Neural progenitor cell (in vitro differentiated cells): ENCODE measurements at regions not wholly inside any gene's neighbourhood (a gene's known extent, or its start where the extent isn't known, plus 50 kb on each side); places are given as distances from the start of the nearest gene placed in this dataset.

Source experiments
- DNase-seq: peaks from one replicate; pipeline ENCODE4 v3.0.0-alpha.2; 2016; ENCODE audit warnings: low spot score
- H2AFZ ChIP-seq: fragments of 200-600 bp; sonication (generic); replicated peaks from 2 replicates; pipeline ENCODE4 v1.6.1; 2016; ENCODE audit warnings: antibody characterized with exemption
- H3F3A ChIP-seq: fragments of 200-600 bp; sonication (generic); 2 replicates; pipeline ENCODE4 v1.6.1; 2016; ENCODE audit warnings: antibody characterized with exemption, low read depth
- H3K27ac ChIP-seq: fragments of 200-600 bp; sonication (generic); 2 replicates; pipeline ENCODE4 v1.5.1; 2016; ENCODE audit warnings: mild to moderate bottlenecking
- H3K27me3 ChIP-seq: fragments of 200-600 bp; sonication (generic); 2 replicates; pipeline ENCODE4 v1.6.1; 2016; ENCODE audit warnings: mild to moderate bottlenecking, moderate library complexity
- H3K36me3 ChIP-seq: fragments of 200-600 bp; sonication (generic); 2 replicates; pipeline ENCODE4 v1.5.1; 2016
- H3K4me1 ChIP-seq: fragments of 200-600 bp; sonication (generic); 2 replicates; pipeline ENCODE4 v1.6.1; 2016; ENCODE audit warnings: mixed run types
- H3K4me2 ChIP-seq: fragments of 200-600 bp; sonication (generic); 2 replicates; pipeline ENCODE4 v1.6.1; 2016
- H3K4me3 ChIP-seq: fragments of 200-600 bp; sonication (generic); 2 replicates; pipeline ENCODE4 v1.5.1; 2016
- H3K79me2 ChIP-seq: fragments of 200-600 bp; sonication (generic); 2 replicates; pipeline ENCODE4 v1.6.1; 2016; ENCODE audit warnings: low read depth
- H3K9ac ChIP-seq: fragments of 200-600 bp; sonication (generic); 2 replicates; pipeline ENCODE4 v1.6.1; 2016
- H3K9me3 ChIP-seq: fragments of 200-600 bp; sonication (generic); 2 replicates; pipeline ENCODE4 v1.5.1; 2016; ENCODE audit warnings: low read depth
- H4K20me1 ChIP-seq: fragments of 200-600 bp; sonication (generic); 2 replicates; pipeline ENCODE4 v1.6.1; 2016; ENCODE audit warnings: low read depth
- H3K27ac Mint-ChIP-seq: 3 replicates; pipeline ENCODE4 v1.8.0; 2021; ENCODE audit warnings: mixed read lengths
- H3K27me3 Mint-ChIP-seq: 2 replicates; pipeline ENCODE4 v1.8.0; 2022; ENCODE audit warnings: low read depth, mild to moderate bottlenecking, inconsistent platforms, moderate library complexity, mixed read lengths; ENCODE audit not compliant: insufficient read depth
- H3K36me3 Mint-ChIP-seq: 3 replicates; pipeline ENCODE4 v1.8.0; 2021; ENCODE audit warnings: mixed read lengths
- H3K4me1 Mint-ChIP-seq: 3 replicates; pipeline ENCODE4 v1.8.0; 2021; ENCODE audit warnings: mixed read lengths
- H3K4me3 Mint-ChIP-seq: 3 replicates; pipeline ENCODE4 v1.8.0; 2021; ENCODE audit warnings: mild to moderate bottlenecking, moderate library complexity, mixed read lengths
- H3K9me3 Mint-ChIP-seq: 3 replicates; pipeline ENCODE4 v1.8.0; 2020; ENCODE audit warnings: mixed read lengths
- EZH2 ChIP-seq: fragments of 200-600 bp; sonication (generic); IDR thresholded peaks from 2 replicates; pipeline ENCODE4 v1.6.1; 2017; ENCODE audit warnings: antibody characterized with exemption, mild to moderate bottlenecking, moderate library complexity
- EZH2phosphoT487 ChIP-seq: fragments of 200-600 bp; sonication (generic); IDR thresholded peaks from 2 replicates; pipeline ENCODE4 v1.6.1; 2017; ENCODE audit warnings: antibody characterized with exemption
- TF ChIP-seq, protein P1 (sequence below): fragments of 200-600 bp; sonication (generic); IDR thresholded peaks from 2 replicates; pipeline ENCODE4 v1.5.1; 2017; ENCODE audit warnings: antibody characterized with exemption, mild to moderate bottlenecking

DNA sequence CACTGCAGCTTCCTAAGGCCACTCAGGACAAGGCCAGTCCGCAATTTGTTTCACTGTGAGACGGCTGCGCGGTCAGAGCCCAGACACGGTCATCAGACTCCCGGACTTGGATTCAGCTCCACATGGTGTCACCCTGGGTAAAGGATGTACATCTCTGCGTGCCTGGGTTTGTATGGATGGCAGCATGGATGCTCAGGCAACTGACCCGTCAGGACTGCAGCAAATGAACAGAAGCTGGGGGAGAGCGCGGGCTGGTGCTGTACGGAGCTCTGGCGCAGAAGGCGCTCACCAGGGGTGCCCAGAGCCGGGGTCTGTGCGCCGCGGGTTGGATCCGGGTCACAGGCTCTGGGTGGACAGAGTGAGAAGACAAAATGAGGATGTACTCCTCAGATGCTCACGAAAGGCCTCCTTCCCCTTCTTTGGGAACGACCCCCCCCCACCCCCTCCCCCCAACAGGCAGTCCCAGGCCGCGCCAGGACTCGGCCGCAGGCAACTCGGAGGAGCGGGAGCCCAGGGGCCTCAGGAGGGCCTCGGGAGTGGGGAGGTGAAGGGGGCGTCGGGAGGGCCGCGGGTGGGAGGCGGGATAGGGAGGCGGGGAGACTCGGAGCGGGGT, 92.4 kb downstream of the CXCL12 start:
- TF ChIP-seq EZH2 (peak; percentile 28), EZH2phosphoT487 (no peak)
- TF ChIP-seq, protein P1, sequence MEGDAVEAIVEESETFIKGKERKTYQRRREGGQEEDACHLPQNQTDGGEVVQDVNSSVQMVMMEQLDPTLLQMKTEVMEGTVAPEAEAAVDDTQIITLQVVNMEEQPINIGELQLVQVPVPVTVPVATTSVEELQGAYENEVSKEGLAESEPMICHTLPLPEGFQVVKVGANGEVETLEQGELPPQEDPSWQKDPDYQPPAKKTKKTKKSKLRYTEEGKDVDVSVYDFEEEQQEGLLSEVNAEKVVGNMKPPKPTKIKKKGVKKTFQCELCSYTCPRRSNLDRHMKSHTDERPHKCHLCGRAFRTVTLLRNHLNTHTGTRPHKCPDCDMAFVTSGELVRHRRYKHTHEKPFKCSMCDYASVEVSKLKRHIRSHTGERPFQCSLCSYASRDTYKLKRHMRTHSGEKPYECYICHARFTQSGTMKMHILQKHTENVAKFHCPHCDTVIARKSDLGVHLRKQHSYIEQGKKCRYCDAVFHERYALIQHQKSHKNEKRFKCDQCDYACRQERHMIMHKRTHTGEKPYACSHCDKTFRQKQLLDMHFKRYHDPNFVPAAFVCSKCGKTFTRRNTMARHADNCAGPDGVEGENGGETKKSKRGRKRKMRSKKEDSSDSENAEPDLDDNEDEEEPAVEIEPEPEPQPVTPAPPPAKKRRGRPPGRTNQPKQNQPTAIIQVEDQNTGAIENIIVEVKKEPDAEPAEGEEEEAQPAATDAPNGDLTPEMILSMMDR = no peak
- H4K20me1 ChIP-seq = no peaks in the 10 kb centered on the region
- H3K79me2 ChIP-seq = no peaks in the 10 kb centered on the region
- peaks cover 6% of the 10 kb centered on the region for H3K27me3 Mint-ChIP-seq
- H3K27ac Mint-ChIP-seq = no peak overlapping the region
- H3K36me3 ChIP-seq = no peaks in the 10 kb centered on the region
- peak overlapping the region; percentile 32 for H3K4me3 ChIP-seq
- H3F3A ChIP-seq = no peaks in the 10 kb centered on the region
- peak; percentile 52 for DNase-seq
- H2AFZ ChIP-seq = peak overlapping the region; percentile 80
- no peaks in the 10 kb centered on the region for H3K9me3 ChIP-seq
- no peak overlapping the region for H3K4me3 Mint-ChIP-seq
- H3K4me1 ChIP-seq = peaks cover 7% of the 10 kb centered on the region
- no peak overlapping the region for H3K27ac ChIP-seq
- H3K4me1 Mint-ChIP-seq = peaks cover 2% of the 10 kb centered on the region
- peaks cover 14% of the 10 kb centered on the region for H3K27me3 ChIP-seq
- no peaks in the 10 kb centered on the region for H3K9me3 Mint-ChIP-seq
- no peaks in the 10 kb centered on the region for H3K36me3 Mint-ChIP-seq
- H3K4me2 ChIP-seq = peak overlapping the region; percentile 67
- H3K9ac ChIP-seq = no peak overlapping the region

DNA sequence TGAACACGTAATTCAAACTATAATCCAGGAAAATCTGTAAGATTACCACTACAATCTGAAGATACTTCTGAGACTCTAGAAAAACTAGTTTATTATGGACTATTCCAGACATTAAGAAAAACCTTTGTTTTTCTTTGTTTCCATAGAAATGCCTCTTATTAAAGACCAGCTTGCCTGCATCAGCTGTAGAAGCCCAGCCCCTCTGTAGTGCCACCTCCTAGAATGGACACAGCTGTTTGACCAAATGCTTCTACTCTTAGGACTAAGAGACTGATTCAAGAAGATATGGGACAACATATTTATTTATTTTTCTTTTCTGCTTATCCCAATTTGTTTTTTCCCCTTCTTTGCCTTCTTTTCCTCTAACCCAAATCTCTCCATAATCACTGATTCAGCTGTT, 93.8 kb downstream of the CXCL12 start:
- Histone ChIP-seq H3K27me3 (peaks cover 14% of the 10 kb centered on the region), H3F3A (no peaks in the 10 kb centered on the region), H3K4me1 (peaks cover 6% of the 10 kb centered on the region), H3K9me3 (no peaks in the 10 kb centered on the region), H3K4me3 (no peak overlapping the region), H3K9ac (no peak overlapping the region), H2AFZ (no peak overlapping the region), H3K36me3 (no peaks in the 10 kb centered on the region), H3K79me2 (no peaks in the 10 kb centered on the region), H4K20me1 (no peaks in the 10 kb centered on the region), H3K4me2 (no peak overlapping the region), H3K27ac (no peak overlapping the region)
- TF ChIP-seq EZH2 (no peak), EZH2phosphoT487 (no peak)
- TF ChIP-seq, protein P1 = no peak
- Mint-ChIP-seq H3K27me3 (peaks cover 6% of the 10 kb centered on the region), H3K36me3 (no peaks in the 10 kb centered on the region), H3K27ac (no peak overlapping the region), H3K4me3 (no peak overlapping the region), H3K9me3 (no peaks in the 10 kb centered on the region), H3K4me1 (peaks cover 13% of the 10 kb centered on the region)
- DNase-seq = no peak

DNA sequence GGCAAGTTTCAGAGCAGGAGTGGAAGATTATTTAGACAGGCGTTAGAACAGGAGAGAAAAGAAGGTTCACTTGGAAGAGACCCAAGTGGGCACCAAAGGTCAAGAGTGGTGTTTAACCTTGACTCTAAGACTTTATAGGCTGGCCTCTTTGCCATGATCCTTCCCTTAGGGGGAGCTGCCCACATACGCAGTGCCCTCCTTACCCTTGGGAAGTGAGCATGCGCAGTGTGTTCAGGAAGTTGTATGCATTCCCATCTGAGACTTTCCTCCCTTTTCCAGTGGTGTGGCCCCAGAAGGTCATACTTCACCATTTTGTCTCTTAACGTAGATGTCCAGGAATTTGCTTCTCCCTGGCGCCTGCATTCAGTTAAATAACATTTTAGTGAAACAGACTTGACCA, 95.8 kb downstream of the CXCL12 start:
- TF ChIP-seq, protein P1 = no peak
- TF ChIP-seq EZH2phosphoT487 = no peak
- TF ChIP-seq EZH2 = no peak
- no peaks in the 10 kb centered on the region for H3K79me2 ChIP-seq
- H2AFZ ChIP-seq = no peak overlapping the region
- H3K9ac ChIP-seq = no peak overlapping the region
- Mint-ChIP-seq H3K27me3 (peaks cover 6% of the 10 kb centered on the region), H3K9me3 (no peaks in the 10 kb centered on the region), H3K36me3 (no peaks in the 10 kb centered on the region), H3K4me3 (no peak overlapping the region), H3K4me1 (peaks cover 13% of the 10 kb centered on the region), H3K27ac (no peak overlapping the region)
- H3F3A ChIP-seq = no peaks in the 10 kb centered on the region
- no peaks in the 10 kb centered on the region for H3K9me3 ChIP-seq
- no peak overlapping the region for H3K27ac ChIP-seq
- H3K4me1 ChIP-seq = peaks cover 6% of the 10 kb centered on the region
- H3K4me2 ChIP-seq = no peak overlapping the region
- H3K4me3 ChIP-seq = no peak overlapping the region
- H3K27me3 ChIP-seq = peaks cover 11% of the 10 kb centered on the region
- H3K36me3 ChIP-seq = no peaks in the 10 kb centered on the region
- DNase-seq = no peak
- H4K20me1 ChIP-seq = no peaks in the 10 kb centered on the region
